HG02970 (cell line): ENCODE measurements at regions not wholly inside any gene's neighbourhood (a gene's known extent, or its start where the extent isn't known, plus 50 kb on each side); places are given as distances from the start of the nearest gene placed in this dataset.

ENCODE experiments used
- ATAC-seq: cut with Tn5 transposase; IDR thresholded peaks from one replicate; pipeline ENCODE4 v1.9.1; 2021; ENCODE audit warnings: mild to moderate bottlenecking, moderate library complexity, moderate number of reproducible peaks; ENCODE audit not compliant: unreplicated experiment, low FRiP score

DNA sequence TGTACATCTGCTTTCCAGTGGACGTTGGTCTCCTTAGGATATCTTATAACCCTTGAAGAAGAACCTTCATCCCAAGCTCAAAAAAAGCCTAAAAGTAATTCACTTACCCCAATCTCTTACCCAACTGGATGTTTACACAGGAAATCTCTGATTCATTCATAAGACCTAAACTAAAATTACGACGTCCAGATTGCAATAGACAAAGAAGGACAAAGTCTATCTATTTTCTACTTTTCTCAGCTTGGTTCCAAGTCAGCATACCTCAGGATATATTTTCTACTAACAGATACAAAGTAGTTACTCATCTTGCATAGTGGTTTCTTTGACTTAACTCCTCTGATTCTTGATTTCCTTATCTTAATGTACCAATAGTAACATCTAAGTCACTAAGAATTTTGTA is 669.9 kb downstream of the OTOL1 start:
- ATAC-seq, result no peak

DNA sequence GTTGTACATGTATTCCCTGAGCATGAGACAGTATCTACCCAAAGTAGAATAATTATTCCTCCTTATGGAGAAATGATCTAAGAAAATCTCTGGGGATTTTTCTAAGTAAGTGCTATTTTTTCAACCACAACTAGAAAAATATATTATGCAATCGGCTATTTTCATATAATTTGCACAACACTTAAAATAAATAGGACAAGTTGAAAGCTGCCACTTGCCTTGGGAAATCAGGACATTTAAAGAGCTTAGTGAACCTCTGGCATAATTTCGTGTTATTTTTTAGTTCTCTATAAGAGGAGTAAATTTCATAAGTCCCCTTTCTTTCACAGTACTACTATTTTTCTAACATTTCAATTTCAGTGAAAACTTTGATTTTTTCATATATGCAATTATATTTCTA is 672.1 kb downstream of the OTOL1 start:
- no peak for ATAC-seq

DNA sequence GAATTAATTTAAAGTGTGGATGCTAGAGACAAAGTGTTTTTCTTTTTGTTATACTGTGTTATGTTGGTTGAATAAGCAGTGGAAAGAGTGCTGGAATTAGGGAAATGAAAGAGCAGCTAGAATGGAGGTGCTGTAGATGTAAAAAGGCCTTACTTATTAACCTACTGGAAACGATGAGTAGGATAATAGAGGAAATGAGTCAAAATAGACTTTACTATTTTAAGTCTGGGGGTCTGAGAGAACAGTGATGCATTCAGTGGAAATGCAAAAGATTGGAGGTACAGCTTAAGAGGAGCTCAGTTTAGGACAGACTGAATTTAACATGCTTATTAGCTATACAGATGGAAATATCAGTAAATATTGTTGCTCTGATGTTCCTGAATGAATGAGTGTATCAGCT is 674.0 kb downstream of the OTOL1 start:
- ATAC-seq, result no peak

DNA sequence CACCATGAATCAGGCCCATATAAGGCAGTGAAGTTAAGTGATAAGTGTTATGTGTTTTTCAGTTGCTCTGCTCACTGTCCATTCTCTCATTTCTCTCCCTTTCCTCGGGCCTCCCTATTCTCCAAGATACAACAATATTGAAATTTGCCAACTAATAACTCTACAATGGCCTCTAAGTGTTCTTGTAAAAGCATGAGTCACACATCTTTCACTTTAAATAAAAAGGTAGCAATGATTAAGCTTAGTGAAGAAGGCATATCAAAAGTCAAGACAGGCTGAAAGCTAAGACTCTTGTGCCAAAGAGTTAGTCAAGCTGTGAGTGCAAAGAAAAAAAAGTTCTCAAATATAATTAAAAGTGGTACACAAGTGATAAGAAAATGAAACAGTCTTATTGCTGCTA is 675.4 kb downstream of the OTOL1 start:
- no peak for ATAC-seq

DNA sequence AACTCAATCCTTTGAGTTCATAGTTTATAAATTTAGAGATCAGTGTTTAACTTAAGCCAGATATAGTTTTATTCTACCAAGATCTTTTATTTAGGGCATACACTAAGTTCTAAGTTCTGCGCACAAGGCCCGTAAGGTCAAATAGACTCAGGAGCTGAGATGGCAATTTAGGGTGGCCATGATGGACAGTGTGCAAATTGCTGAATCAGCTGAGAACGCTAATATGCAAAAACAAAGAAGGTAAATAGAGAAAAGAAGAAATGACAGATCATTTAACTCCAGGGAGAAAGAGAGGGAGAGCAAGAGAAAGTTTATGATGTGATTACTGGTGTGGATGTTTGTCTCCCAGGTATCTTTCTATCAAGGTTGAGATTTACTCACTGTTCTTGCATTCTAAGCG is 678.5 kb downstream of the OTOL1 start:
- ATAC-seq, result no peak

DNA sequence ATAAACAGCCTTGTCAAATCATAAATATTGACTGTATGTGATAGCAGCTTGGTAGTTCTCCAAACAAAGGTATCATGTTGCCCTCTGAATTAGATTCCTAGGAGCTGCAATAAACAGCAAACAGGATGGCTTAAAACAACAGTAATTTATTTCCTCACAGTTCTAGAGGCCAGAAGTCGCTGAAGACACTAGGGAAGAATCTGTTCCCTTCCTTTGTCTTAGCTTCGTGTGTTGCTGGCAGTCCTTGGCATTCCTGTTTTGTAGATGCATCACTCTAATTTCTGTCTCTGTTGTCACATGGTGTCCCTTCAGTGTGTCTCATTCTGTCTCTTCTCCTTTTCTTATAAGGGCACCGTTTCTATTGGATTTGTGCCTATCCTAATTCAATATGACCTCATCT is 679.3 kb downstream of the OTOL1 start:
- ATAC-seq, result no peak

DNA sequence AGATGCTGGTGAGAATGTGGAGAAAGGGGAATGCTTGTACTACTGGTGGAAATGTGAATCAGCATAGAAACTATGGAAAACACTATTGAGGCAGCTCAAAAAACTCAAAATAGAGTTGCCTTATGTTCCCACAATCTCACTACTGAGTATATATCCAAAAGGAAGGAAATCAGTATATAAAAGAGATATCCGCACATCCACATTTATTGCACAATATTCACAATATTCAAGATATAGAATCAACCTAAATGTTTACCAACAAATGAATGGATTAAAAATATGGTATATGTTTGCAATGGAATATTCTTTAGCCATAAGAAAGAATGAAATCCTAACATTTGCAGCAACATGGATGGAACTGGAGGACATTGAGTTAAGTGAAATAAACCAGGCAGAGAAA is 686.8 kb downstream of the OTOL1 start:
- ATAC-seq, result no peak

DNA sequence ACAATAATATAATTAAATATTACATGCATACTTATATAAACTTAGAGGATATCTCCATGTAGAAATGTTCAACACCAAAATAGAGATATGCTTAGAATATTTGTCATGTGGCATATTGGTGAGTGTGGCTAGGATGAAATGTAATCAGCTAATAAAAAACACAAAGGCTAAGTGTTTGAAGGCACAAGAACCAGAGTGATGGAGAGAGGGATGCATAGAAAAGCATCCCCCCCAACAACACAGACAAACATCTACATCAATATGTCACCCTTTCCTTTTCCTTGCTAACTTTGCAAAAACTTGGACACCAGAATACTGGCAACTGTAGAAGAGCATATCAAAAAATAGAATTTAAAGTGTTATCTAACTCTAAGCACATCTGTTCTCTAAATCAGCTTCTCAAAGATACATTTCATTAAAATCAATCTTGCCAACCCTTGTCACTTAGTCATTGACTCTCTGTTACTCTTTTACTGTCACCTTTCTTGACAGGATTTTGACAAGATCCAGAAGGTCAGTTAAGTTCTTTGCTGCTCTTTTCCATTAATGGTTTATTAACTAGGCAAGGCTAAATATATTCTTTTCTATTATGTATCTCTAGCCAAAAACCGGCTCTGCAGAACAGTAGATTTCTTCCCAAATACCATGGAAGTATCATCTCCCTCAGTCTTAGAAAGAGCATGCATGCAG is 695.9 kb downstream of the OTOL1 start:
- no peak for ATAC-seq

DNA sequence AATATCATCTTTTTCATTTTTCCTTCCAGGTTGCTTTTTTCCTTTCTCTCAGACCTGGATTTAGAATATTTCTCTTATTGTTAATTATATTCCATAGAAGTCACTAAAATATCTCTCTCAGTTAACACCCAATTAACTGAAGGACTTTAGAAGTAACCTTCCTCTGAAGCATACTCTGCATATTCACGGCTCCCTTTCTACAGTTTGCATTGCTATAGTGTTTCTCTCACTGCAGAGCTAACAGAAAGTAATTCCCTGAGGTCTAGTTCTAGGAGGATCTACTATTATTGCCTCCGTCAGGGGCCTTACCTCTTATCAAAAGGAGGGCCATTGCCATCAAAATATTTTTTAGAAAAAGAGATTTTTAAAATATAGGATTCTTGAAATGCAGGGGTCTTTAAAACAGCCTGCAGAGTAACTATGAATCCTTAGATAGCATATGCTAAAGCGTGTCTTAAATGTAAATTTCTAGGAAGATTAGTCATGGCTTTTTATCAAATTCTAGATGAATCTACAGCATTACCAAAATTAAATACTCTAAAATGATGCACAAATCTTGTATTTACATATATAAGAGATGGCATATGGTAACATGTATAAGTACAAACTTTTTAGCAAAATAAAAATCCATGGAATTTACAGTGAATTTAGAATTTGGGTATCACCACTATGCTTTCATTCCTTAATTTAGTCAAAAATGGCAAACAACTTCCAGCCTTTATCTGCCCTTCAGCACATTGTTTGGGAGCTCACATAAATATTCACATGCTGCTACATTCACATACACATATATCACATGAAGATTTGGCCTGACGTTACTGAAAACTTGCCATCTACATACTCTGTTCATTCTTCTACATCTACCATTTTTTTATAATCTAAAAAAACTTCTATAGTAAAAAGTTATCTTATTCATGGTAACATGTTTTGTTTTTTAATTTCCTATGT is 696.8 kb downstream of the OTOL1 start:
- ATAC-seq, result no peak

DNA sequence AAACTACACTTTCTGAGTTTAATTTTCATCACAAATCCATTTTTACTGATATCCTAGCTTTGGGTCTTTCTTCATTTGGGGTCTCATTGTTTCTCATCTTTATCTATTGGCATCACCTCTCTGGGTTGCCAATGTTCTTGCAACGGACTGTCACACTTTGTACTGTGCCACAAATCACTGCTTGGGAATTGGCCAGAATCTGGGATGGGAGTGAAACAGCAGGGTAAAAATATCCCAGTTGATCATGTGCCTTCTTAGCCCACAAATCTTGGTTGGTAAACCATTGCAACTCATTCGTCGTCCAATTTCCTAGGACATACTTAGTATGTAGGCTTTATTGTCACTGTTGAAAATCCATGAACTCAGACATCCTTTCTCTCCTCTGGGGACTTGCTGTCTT is 698.5 kb downstream of the OTOL1 start:
- no peak for ATAC-seq

DNA sequence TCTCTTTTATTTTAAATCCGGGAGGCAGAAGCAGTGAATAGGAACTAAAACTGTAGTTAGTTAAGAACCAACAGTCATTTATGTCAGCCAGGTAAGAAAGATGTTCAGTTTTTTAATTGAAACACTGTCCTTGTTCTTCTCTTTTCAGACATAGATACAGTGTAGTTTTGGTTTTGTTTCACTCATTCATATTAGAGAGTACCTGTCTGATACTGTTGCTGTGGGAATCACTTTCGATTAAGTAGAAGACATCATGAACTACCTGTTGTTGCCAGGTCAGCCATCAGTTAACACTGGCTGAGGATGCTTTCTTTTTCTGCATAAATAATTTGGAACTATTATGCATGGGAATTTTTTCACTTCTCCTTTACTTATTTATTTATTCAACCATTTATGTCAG is 700.4 kb downstream of the OTOL1 start:
- ATAC-seq, result no peak

DNA sequence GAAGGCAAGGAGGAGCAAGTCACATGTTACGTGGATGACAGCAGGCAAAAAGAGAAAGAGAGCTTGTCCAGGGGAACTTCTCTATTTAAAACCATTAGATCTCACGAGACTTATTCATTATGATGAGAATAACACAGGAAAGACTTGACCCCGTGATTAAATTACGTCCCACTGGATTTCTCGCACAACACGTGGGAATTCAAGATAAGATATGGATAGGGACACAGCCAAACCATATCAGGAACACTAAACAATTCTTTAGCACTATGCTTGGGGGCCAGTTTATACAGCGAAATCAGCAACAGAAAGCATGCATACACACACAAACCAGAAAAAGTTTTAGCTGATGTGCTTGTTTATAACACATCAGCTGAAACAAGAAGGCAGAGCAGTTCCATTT is 704.2 kb downstream of the OTOL1 start:
- no peak for ATAC-seq

DNA sequence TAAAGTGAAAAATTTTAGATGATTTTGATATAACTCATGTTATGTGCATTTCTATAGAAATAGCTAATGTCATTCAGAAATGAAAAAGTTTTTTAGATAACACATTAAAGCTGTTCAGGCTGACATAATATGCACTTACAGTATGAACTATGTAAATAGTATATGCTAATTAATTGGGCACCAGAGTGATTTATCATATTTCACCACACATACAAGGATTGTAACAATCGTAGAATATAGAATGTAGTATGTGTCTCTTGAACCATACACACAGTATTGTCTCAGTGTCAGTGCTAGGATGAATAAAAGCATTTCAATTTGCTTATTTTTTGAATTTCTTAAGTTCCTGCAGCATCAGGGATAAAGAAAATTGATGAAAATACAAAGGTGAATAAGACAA is 710.0 kb downstream of the OTOL1 start:
- ATAC-seq, result no peak

DNA sequence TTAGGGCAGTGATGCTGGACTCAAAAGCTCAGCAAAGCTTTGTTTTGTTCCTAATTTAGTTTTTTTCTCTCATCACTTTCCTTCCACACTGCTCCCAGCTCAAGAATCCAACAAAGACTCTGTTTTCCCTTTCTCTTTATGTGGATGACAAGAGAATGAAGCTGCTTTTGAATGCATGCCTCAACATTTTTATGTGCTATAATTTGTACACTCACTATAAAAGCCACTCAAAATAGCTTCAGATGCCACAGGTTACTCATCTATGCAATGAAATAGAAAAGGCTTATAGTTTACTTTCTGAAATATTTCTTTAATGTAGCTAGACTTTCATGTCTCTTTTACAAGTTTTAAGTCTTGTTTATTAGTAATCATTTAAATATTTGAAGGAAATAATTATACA is 714.9 kb downstream of the OTOL1 start:
- no peak for ATAC-seq

DNA sequence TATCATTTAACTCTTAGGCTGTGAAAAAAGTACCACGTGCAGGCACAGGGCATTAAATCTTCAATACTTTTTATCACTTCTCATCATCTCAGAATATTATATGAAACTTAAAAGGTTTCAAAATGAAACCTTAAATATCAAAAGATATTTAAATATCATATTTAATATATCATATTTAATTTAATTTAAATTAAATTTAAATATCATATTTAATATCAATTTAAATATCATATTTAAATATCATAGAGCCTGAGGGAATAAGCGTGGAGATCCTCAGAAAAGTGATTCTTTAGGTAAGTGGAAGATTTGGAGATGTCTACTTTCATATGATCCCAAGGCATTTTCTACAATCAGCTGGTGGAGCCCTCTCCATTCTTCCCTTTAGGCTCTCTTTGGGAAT is 716.6 kb downstream of the OTOL1 start:
- no peak for ATAC-seq

DNA sequence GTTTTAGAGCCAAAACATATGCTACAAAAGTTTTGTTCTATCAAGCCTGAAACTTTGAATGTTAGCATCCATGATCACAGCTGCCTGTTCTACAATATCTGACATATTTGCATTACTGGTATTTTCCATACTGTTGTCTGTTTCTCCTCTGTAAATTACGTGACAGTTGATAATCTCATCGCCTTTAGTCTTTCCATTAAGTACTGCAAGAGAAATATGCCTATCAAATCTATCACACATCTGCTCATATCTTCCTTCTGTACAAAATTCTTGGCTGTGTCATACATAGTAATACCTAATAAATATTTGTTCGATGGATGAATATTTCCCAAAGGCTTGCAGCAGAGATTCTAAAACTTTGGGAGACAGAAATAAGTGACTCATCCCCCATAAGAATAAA is 717.3 kb downstream of the OTOL1 start:
- no peak for ATAC-seq

DNA sequence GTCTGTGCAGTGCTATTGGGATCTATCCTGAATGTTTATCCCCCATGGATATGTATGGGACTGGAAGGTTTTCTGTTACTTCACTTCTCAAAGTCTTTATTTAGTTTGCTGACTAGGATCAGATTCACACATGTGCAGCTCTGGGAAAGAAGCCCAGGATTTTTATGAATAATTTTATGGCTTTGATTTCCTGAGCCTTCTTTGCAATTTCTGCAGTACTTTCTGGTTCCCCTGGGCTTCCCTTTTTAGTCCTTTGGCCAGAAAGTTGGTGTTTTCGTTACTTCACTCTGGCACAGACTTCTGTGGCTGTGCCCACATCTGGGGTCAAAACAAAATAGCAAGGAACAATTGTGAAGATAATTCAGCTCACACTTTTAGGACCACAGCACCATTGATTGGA is 721.0 kb downstream of the OTOL1 start:
- no peak for ATAC-seq

DNA sequence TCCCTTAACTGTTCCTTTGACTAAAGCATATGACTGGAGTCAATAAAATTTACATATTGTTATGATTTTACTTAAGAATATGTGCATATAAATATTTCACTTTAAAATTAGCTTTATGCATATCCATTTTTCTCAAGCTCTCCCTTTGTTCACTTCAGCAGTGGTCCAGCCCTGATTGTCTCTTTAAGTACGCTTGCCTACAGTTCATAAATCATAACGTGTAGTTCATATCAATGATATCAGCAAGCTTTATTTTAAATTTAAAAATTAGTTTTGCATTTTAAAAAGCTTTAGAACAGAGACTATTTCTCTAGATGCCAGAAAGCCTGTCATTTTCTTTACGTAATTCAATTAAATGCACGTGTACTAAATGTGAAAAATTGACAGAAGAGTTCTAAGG is 721.9 kb downstream of the OTOL1 start:
- no peak for ATAC-seq

DNA sequence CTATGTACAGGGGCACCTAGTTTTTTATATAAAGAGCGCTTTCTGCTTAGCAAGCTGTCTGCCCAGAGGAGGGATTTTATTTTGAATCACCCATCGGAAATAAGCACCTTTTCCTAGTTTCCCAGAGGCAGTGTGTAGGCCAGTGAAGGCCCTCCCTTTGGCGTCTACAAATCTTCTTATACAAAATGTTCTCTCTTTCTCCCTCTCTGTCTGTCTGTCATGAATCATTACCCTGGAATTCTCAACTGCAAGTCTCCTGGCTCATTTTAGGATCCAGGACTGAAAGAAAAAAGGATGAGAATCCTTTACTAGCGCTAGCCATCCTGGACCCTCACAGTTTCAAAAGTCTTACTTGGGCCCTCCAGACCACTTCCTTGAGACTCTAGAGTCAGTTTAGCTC is 728.1 kb downstream of the OTOL1 start:
- no peak for ATAC-seq

DNA sequence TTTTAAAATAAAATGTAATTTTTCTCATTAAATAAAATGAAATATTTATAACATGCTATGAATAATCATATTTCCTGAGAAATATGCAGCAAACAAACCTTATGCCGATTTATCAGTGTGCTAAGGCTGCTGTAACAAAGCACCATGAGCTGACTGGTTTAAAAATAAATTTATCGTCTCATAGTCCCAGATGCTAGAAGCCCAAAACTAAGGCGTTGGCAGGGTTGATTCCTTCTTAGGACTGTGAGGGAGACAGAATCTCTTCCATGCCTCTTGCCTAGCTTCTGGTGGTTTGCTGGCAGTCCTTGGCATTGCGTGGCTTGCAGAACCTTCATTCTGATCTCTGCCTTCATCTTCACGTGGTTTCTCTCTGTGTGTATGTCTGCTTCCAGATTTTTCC is 740.3 kb downstream of the OTOL1 start:
- ATAC-seq, result no peak

DNA sequence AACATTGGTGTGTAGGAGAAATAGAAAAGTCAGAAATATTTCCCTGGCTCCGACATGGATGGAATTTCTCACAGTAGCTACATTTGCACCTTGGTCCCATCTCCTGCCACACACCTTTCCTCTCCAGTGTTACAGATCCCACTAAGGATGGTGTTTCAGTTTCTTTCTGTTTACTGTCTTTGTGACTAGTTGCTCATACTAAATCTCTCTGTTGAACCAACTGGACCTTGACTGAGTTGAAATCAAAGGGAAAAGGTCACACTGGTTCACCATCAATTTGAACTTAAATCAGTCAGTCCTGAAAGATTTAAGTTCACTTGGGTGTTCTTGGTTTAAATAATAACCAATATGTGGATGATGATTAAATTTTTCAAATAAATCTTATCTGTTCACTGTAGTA is 754.2 kb downstream of the OTOL1 start:
- ATAC-seq, result no peak

DNA sequence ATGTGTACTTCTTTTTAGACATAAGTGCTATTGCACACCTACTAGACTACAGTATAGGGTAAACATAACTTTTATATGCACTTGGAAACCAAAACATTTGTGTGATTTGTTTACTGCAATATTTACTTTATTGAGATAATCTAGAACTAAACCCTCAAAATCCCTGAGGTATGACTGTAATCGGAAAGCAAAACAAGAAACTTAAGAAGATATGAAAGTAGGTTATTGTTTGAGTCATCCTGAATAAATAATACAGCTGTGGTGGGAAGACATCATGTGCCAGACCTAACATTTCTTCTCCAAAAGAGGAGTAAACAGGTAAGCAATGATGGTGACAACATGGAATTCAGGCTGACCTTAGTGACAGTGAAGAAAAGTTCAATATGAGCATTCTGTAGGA is 765.5 kb downstream of the OTOL1 start:
- no peak for ATAC-seq
